Gastroesophageal sphincter (tissue), 3 donors: ENCODE measurements at regions not wholly inside any gene's neighbourhood (a gene's known extent, or its start where the extent isn't known, plus 50 kb on each side); places are given as distances from the start of the nearest gene placed in this dataset.

ENCODE experiments used
- EP300 ChIP-seq: sonication (generic); formaldehyde crosslinking; IDR thresholded peaks from one replicate; pipeline ENCODE4 v1.6.1; 2017; ENCODE audit warnings: antibody characterized with exemption, mild to moderate bottlenecking
- TF ChIP-seq, protein P1 (sequence below), 4 experiments: fragments of 200-600 bp in 2 of 4; fragments of 450-650 bp in 2 of 4; sonication (generic) in 1 of 4; IDR thresholded peaks; one replicate each; pipeline ENCODE4 v1.5.1; 2017 to 2019; ENCODE audit warnings: antibody characterized with exemption in 4 of 4, mild to moderate bottlenecking in 2 of 4, moderate library complexity in 2 of 4

GRCh38 chr4:148984951-148985350 is 542.7 kb upstream of the NR3C2 start:
- TF ChIP-seq, protein P1, sequence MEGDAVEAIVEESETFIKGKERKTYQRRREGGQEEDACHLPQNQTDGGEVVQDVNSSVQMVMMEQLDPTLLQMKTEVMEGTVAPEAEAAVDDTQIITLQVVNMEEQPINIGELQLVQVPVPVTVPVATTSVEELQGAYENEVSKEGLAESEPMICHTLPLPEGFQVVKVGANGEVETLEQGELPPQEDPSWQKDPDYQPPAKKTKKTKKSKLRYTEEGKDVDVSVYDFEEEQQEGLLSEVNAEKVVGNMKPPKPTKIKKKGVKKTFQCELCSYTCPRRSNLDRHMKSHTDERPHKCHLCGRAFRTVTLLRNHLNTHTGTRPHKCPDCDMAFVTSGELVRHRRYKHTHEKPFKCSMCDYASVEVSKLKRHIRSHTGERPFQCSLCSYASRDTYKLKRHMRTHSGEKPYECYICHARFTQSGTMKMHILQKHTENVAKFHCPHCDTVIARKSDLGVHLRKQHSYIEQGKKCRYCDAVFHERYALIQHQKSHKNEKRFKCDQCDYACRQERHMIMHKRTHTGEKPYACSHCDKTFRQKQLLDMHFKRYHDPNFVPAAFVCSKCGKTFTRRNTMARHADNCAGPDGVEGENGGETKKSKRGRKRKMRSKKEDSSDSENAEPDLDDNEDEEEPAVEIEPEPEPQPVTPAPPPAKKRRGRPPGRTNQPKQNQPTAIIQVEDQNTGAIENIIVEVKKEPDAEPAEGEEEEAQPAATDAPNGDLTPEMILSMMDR (IDR thresholded peaks at IDR 0.05): no peak
- no peak for TF ChIP-seq EP300
